ENCODE measurements at regions not wholly inside any gene's neighbourhood (a gene's known extent, or its start where the extent isn't known, plus 50 kb on each side); places are given as distances from the start of the nearest gene placed in this dataset.

DNA sequence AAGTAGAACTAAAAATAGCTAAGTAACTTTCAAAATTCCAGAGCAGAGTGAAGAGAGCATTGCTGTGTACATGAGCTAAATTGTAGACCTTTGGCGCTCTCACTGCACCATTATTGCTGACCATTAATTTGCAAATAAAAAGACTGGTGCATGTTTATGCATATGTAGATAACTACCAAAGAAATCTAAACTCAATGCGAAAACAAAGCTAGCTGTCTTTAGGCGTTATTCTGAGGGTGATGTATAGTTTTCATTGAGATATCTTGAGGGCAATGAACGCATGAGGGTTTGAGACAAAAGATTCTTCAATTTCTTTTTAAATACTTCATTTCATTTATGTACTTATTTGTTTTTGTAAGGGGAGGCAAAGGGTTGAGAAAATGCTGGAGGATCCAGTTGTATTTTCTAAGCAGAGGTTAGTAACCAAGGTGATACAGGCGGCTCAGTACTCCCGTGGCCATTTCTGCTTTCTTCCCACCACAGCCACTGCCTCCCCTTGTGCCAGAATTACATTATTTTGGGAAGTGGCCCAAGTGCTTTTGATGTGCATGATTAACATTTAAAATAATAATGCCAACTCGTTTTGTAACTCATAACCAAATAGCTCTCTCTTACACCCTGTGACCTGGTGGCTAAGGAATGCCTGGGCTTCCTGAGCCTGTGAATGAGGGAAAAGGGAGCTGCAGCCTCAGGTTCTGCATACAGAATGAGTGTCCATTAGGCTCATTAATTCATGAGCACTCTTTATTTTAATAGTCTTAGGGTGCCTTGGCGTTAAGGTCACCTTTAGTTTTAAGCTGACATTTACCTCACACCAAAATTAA is 797.8 kb upstream of the GYPC start:
- DNase-seq (ENCODE audit: low read depth) = no peak

DNA sequence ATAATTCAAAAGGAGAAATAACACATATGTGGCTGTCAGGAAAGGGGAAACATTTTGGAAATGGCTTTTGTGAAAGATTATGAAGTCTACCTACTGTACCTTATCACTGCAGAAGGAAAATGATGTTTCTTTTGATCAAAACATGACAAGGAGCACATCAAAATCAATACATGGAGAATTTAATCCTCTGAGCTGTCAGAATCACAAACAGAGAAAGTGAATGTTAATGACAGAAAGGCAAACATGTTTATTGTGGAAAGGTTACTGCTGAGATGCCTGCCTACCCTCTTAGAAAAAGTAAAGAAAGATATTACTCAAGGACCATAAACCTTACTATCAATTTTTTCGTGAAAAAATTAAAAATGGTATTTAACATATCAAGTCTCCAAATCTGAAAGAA is 794.5 kb upstream of the GYPC start:
- DNase-seq (ENCODE audit: low read depth) = no peak

DNA sequence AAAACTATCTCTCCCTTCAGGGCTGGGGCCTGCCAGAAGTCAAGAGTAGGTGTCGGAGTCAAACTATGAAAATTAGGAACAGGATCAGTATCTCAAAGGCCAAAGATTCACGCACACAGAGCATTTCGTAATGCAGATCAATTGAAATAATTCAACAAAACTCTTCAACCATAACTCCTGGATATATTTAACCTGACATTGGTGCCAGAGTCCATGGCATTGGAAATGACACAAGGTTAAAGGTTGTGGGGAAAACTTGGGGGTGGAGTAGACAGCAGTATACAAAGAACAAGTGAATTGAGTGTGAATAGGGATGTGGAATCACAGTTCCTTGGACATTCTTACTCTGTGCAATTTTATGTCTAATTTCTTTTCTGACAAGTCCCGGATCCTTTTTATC is 788.0 kb upstream of the GYPC start:
- no peak for DNase-seq (ENCODE audit: low read depth)

DNA sequence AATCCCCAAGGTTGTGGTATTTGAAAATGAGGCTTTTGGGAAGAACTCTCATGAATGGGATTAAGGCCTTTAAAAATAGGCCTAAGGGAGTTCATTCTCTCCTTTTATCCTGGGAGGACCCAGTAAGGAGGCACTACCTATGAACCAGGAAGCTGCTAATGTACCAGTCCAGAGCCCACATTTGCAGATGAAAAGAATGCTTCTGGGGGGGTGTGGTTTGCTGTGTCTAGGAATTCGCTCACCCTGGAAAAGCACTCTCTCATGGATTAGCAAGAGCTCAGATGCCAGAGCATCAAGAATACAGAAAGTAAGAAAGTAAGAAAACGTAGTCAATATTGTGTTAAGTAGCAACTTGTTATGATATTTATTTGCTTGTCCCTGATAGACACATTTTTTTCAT is 785.7 kb upstream of the GYPC start:
- no peak for DNase-seq (ENCODE audit: low read depth)

DNA sequence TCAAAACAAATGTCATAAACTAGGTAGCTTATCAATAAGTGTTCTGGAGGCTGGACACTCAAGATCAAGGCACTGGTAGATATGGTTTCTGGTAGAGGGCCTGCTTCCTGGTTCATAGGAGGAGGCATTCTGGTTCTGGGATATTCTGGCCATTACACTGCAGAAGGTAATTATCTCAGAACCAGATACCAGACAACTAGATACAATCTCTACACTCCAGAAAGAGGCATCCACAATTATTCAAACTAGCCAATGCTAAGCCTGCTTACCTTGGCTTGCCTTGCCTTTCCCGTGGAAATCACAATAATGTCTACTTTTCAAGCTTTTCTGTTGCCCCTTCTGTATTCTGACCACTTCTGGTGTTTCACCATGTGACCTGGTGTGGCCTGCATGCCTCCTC is 785.2 kb upstream of the GYPC start:
- no peak for DNase-seq (ENCODE audit: low read depth)

DNA sequence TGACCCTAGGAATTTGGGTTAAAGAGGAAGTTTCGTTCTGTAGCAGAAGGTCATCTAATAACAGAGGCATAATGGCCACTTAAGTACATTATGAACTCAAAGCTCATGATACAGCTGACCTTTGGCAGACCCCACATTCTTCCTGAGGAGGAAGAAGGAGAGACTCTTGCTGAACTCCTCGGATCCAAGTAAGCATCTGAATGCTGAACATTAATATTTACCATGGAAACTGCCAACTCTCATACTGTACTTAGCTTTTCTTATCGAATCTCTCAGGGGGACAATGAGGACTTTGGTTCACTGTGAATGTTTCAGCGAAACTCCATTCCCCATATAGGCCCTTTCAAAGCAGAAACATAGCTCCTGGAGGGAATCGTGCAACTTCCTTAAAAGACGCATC is 781.4 kb upstream of the GYPC start:
- DNase-seq (ENCODE audit: low read depth) = no peak

DNA sequence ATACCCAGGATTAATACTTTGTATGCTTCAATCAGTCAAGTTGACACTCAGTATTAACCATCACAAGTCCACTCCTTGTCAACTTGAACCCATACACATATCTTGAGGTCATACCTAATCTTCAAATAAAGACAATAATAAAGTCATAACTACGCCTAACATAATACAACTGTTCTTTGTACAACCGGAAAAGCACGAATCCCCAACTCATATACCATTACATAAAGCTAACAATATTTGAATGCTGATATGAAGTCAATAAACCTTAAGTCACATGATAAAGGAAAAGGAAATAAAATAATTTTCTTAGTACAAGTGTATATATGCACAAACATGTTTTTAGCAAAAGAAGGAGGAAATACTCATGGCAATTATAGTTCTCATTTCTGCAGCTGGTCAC is 770.6 kb upstream of the GYPC start:
- DNase-seq (ENCODE audit: low read depth) = no peak

DNA sequence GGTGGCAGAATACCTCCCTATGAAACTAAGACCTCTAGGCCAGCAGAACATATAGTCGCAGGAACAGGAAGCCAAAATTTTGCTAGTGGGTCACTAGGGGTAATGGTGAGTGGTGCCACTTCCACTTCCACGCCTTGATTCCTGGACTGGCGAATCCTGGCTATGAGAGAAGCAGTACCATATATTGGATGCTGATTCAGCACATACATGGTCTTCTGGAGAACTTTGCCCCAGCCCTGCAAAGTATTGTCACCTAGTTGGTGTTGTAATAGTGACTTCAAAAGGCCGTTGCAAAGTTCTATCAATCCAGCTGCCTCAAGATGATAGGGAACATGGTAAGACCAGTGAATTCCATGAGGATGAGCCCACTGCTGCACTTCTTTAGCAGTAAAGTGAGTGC is 769.8 kb upstream of the GYPC start:
- DNase-seq (ENCODE audit: low read depth) = no peak

DNA sequence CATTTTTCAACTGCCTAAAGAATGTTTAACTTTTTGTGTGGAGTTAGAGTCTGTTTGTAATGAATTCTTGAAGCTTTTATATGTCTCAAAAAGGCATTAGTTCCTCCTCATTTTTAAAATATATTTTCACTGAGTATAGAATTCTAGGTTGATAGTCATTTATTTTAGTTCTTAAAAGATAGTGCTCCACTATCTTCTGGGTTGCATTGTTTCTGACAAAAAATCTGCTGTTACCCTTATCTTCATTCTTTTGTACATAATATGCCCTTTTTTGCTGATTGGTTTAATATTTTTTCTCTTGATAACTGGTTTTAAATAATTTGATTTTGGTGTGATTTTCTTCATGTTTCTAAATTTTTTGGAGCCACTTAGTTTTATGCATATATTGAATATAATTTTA is 754.7 kb upstream of the GYPC start:
- no peak for DNase-seq (ENCODE audit: low read depth)

DNA sequence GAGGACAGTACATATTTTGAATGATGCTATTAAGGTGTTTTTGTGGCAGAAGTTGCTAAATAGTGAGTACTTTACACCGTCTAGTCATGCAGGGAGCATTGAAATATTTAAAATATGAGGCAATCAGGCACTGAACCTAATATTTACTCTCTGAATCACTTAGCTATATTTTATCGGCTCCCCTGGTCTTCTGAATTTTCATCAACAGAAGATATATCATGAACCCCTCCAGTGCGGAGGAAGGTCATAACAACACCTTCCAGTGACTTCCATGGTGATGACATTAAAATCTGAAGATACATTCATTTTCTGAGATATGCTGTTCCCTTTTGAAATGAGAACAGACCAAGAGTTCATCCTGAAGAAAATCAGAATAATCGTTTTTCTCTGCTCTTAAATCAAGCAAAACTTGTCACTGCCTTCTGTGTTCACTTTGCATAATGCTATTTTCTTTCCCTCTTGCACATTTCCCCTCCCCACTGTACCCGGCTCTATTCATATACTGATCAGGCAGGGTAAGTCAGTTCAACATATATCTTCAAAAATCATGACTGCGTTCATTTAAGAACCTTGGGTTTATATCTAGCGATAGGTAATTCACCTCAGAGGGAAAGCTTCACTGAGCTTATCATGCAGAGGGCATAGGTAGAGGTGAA is 729.9 kb upstream of the GYPC start:
- no peak for DNase-seq (ENCODE audit: low read depth)

DNA sequence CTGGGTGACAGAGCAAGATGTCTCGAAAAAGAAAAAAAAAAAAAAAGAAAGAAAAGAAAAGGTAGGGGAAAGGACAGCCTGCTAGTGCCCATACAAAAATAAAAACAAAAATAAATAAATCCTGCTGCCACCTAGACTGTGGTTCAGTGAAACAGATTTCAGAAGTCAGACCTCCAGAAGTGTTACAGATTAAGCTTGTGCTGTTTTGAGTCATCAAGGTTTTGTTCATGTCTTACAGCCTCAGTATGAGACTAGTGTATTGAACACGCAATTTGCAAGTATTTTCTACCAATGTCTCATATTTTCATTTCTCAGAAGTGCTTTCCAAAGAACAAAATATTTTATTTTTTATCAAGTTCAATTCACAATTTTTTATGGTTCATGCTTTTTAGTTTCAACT is 720.4 kb upstream of the GYPC start:
- DNase-seq (ENCODE audit: low read depth) = no peak

DNA sequence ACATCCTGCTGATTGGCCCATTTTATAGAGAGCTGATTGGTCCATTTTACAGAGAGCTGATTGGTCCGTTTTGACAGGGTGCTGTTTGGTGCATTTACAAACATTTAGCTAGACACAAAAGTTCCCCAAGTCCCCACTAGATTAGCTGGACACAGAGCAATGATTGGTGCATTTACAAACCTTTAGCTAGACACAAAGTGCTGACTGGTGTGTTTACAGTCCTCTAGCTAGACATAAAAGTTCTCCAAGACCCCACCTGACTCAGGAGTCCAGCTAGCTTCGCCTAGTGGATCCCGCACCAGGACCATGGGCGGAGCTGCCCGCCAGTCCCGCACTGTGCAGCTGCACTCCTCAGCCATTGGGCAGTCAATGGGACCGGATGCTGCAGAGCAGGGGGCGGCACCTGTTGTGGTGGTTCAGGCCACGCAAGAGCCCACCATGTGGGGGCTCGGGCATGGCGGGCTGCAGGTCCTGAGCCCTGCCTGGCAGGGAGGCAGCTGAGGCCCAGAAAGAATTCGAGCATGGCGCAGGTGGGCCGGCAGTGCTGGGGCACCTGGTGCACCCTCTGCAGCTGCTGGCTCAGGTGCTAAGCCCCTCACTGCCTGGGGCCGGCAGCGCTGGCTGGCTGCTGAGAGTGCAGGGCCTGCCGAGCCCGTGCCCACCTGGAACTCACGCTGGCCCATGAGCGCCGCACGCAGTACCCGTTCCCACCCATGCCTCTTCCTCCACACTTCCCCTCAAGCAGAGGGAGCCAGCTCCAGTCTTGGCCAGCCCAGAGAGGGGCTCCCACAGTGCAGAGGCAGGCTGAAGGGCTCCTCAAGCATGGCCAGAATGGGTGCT is 713.2 kb upstream of the GYPC start:
- DNase-seq (ENCODE audit: low read depth) = no peak

DNA sequence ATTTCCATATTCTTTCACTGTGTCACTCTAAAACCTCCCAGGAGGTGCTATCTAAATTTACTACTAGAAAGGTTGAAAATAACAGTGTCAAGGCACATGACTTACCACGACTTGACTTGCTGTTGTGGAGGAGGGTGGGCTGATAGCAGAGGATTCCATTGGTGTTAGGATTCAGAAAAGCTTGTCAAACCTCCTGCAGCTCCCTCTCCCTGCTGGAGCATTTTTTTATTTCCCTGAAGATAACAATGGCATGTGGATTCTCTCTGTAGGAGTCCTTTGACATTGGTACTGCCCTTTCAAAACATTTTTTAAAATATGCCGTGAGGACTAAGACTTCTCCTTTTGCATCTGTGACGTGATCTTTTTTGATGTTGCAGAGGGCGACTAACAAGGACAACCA is 696.9 kb upstream of the GYPC start:
- no peak for DNase-seq (ENCODE audit: low read depth)

DNA sequence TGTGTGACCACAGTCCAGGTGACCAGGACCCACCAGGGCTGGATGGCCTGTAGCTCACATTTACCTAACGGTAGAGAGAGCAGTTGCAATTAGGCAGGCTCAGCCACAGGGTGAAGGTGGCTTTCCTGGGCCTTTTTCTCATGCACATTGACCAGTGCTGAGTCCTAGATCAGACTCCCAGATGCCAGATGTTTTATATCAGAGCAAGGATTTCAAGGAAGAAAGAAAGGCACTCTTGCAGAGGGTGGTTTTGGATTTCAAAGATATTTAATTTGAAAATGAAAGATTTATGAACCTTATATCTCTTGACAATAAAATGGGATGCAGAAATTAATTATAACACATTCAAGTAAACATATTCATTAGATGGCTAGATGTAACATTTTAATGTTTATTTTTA is 694.2 kb upstream of the GYPC start:
- no peak for DNase-seq (ENCODE audit: low read depth)

DNA sequence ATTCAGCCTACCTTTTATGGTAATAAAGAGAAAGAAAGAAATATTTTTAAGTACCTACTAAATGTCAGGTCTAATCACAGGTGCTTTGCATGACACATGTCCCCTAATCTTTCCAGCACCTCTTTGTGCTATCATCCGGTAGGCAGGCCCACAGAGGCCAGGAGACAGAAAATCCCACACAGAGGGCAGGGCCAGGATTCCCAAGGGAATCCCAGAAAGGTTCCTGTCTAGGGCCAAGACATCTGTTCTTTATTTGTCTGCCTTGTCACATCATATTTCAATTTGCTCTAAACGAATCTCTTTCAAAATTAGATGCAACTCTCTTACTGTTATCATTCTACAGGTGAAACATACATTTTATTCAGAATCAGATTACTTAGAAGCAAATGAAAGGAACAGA is 676.1 kb upstream of the GYPC start:
- DNase-seq (ENCODE audit: low read depth) = no peak

DNA sequence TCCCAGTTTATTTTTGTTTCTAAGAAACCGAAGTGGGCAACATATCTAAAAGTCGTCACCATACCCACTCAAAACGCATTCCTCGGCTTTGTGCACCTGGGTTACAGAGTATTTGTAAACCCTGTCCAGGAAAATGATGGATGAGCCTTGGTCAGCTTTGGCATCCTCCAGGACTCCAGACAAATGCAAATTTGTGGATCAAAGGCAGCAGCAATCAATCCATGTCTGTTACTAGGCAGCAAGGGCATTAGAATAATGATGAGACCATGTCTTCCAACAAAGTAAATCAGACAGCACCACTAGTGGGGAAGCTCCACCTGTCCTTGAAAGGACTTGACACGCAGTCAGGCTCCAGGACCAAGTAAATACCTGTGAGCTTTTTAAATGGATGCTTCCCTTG is 672.6 kb upstream of the GYPC start:
- DNase-seq (ENCODE audit: low read depth) = no peak

DNA sequence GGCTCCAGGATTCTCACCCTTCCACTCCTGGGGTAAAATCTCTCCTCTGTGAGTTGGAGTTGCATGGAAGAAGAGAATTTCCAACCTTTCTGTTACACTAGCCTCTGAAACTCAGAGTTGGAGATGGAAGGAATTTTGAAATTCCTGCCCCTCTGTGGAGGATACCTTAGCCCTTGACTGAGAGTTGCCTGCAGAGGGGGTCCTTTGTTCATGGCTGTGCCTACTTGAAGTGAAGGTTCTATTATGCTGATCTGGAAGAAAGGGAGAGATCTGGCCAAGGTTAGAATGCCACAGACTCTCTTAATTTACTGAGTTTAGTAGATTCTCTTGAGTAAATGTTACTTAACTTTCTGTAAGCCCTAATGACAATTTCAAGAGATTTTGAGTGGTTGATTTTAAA is 626.6 kb upstream of the GYPC start:
- no peak for DNase-seq (ENCODE audit: low read depth)

DNA sequence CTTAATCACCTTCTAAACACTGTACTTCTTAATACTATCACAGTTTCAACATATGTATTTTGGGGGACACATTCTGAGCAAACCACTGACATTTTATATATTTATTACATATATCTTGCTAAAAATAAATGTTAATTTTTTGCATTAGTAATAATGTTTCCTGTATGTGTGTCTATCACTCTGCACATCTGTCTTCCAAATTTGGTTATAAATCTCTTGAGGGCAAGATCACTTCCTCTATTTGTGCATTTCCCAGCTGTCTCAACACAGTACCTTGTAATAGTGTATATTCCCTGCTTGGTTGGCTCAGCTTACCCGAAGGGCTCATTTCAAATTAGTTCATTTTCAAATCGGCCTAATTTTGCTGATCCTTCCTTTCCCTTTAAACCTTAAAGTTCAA is 617.1 kb upstream of the GYPC start:
- no peak for DNase-seq (ENCODE audit: low read depth)

DNA sequence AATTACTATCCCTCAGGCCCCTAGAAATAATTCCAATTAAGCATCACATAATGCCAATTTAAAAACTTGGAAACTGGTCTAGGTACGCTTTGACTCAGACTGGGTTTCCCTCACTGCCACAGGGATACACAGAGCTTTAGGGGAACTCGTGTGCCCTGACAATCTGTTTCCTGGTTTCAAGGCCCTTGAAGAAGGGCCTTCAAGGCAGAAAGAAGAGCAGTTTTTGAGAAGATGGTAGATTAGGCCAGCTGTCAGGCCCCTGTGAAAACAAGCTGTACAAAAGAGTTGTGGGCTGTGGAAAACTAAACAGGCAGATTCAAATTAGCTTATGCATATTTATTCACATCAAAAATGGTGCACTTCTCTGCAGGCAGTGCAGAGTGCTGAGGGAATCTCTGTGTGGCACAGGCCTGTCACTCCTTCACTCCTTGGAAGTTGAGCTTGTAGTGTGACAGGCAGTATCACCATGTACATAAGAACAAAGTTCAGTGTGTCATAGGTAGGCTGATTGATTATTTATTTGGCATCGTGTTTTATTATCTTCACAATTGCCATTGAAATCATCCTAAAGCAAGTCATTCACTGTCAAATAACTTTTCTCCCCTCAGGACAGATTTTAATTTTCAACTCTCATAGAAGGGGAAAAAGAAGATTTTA is 614.4 kb upstream of the GYPC start:
- DNase-seq (ENCODE audit: low read depth) = no peak

DNA sequence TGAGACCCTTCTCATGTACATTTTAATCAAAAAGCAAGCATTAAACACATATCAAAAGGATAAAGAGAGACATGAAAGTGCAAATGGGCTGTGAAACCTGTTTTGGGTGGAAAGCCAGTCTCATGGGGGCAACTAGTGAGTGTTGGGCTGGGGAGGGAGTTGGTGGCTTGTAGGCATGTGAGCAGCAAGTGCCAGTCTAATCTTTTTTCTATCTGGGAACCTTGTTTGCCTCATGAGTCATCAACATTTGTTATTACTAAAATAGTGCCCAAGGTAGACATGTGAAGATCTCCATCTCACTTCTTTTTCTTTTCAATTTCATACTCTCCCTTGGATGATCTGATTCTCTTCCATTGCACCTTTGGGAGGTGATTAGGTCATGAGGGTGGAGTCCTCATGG is 613.9 kb upstream of the GYPC start:
- no peak for DNase-seq (ENCODE audit: low read depth)

DNA sequence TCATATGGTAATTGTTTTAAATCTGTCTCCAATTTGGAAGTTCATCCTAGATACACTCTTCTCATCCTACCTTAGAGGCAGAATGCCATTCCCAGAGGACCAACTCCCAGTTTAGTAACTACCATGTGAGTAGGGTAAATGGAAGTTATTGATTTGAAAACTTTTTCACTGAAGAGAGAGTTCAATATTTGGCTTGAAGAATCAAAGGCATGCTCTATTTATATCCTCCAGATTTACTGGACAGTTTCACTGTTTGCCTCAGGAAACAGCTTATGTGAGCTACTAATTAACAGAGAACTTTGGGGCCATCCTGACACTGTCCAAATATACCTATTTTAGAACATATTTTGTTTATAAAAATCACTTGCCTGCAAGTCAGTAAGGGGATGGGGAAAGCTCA is 607.2 kb upstream of the GYPC start:
- no peak for DNase-seq (ENCODE audit: low read depth)

DNA sequence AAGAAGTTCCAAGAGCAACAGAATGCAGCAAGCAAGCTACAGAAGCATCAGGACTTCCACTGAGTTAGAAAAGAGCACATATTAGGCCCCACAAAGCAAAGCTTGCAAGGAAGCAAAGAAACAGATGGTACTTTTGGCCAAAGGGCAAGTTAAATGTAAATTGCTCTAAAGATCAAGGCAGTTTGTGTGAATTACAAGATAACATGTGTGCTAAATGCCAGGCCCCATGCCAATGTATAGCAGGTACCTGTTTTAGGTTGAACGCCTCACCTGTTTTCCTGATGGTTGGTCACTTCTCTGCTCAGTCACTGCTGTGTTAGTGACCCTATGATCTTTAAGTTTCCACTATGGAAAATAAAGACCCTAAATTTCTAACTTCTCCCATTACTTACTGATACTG is 606.5 kb upstream of the GYPC start:
- DNase-seq (ENCODE audit: low read depth) = no peak
